ENCODE measurements at regions not wholly inside any gene's neighbourhood (a gene's known extent, or its start where the extent isn't known, plus 50 kb on each side); places are given as distances from the start of the nearest gene placed in this dataset.

- BruUV-seq (replicated peaks): no TSS peak
- H3K9me3 ChIP-seq (ENCODE audit: control insufficient read depth, insufficient read depth, low read depth, low read length): no peaks in the 10 kb centered on the region
- intact Hi-C loops (cut with micrococcal nuclease; ENCODE audit: unreplicated experiment) (no loop called here), in situ Hi-C loops (cut with HindIII; ENCODE audit: low pct_unique_long_range_greater_than_20kb, low sequenced_read_pairs) (no loop called here)
- H3K27ac ChIP-seq (ENCODE audit: low read length): no peak overlapping the region
- ATAC-seq (no peak), DNase-seq (ENCODE audit: low read depth, low spot score) (no peak)
- ChIA-PET POLR2A (no interaction called here), CTCF (no interaction called here)
- H3K4me1 ChIP-seq (ENCODE audit: control insufficient read depth, insufficient read depth, low read length): no peaks in the 10 kb centered on the region
- no peak overlapping the region for H3K4me3 ChIP-seq (ENCODE audit: low read depth in 2 of 2, low read length in 2 of 2)
- H3K27me3 ChIP-seq (ENCODE audit: control insufficient read depth, insufficient read depth, low read length): no peaks in the 10 kb centered on the region; the same call in 1 of the 2 replicates
- TF ChIP-seq REST (IDR thresholded peaks at IDR 0.05; ENCODE audit: insufficient read depth in 1 of 2, low read depth in 2 of 2, low read length in 1 of 2) (no peak), SIN3A (IDR thresholded peaks at IDR 0.05; ENCODE audit: borderline replicate concordance, insufficient read depth, low read depth, low read length) (no peak), CTCF (IDR thresholded peaks at IDR 0.05) (no peak), TCF7L2 (IDR thresholded peaks at IDR 0.05; ENCODE audit: low read depth, low read length) (no peak), POLR2AphosphoS5 (IDR thresholded peaks at IDR 0.05; ENCODE audit: low read depth, low read length) (no peak)
- no peaks in the 10 kb centered on the region for H3K36me3 ChIP-seq (ENCODE audit: control insufficient read depth, insufficient read depth, low read length)
Observed at GRCh38 chr3:72143966-72144717, 359.2 kb upstream of the PROK2 start.

- Histone ChIP-seq H3K27me3 (ENCODE audit: control insufficient read depth, insufficient read depth, low read length) (no peaks in the 10 kb centered on the region; the same call in 1 of the 2 replicates), H3K27ac (ENCODE audit: low read length) (no peak overlapping the region), H3K4me3 (ENCODE audit: low read depth in 2 of 2, low read length in 2 of 2) (no peak overlapping the region), H3K9me3 (ENCODE audit: control insufficient read depth, insufficient read depth, low read depth, low read length) (no peaks in the 10 kb centered on the region), H3K36me3 (ENCODE audit: control insufficient read depth, insufficient read depth, low read length) (no peaks in the 10 kb centered on the region), H3K4me1 (ENCODE audit: control insufficient read depth, insufficient read depth, low read length) (no peaks in the 10 kb centered on the region)
- in situ Hi-C loops (cut with HindIII; ENCODE audit: low pct_unique_long_range_greater_than_20kb, low sequenced_read_pairs) (no loop called here), intact Hi-C loops (cut with micrococcal nuclease; ENCODE audit: unreplicated experiment) (no loop called here)
- no TSS peak for BruUV-seq (replicated peaks)
- ATAC-seq (no peak), DNase-seq (ENCODE audit: low read depth, low spot score) (no peak)
- ChIA-PET CTCF (no interaction called here), POLR2A (no interaction called here)
- TF ChIP-seq REST (IDR thresholded peaks at IDR 0.05; ENCODE audit: insufficient read depth in 1 of 2, low read depth in 2 of 2, low read length in 1 of 2) (no peak), CTCF (IDR thresholded peaks at IDR 0.05) (no peak), POLR2AphosphoS5 (IDR thresholded peaks at IDR 0.05; ENCODE audit: low read depth, low read length) (no peak), TCF7L2 (IDR thresholded peaks at IDR 0.05; ENCODE audit: low read depth, low read length) (no peak), SIN3A (IDR thresholded peaks at IDR 0.05; ENCODE audit: borderline replicate concordance, insufficient read depth, low read depth, low read length) (no peak)
Observed at GRCh38 chr3:72143322-72143721, 358.4 kb upstream of the PROK2 start.
